SK-N-MC (cell line): ENCODE measurements at regions not wholly inside any gene's neighbourhood (a gene's known extent, or its start where the extent isn't known, plus 50 kb on each side); places are given as distances from the start of the nearest gene placed in this dataset.
A peak's percentile ranks its signal among the peaks of the same experiment; 100 is the strongest.

Experiments used
- DNase-seq: peaks from one replicate; pipeline ENCODE4 v3.0.0-alpha.2; 2011; ENCODE audit warnings: low read depth, low spot score
- H3K27ac ChIP-seq: fragments of 200-600 bp; sonication (generic); 2 replicates; pipeline ENCODE4 v1.5.1; 2016; ENCODE audit warnings: mixed run types
- H3K36me3 ChIP-seq: fragments of 200-600 bp; sonication (generic); 2 replicates; pipeline ENCODE4 v1.6.1; 2017; ENCODE audit warnings: antibody characterized with exemption, low read length, mixed read lengths; ENCODE audit not compliant: insufficient read depth
- H3K4me3 ChIP-seq: fragments of 200-600 bp; sonication (generic); 2 replicates; pipeline ENCODE4 v1.5.1; 2016
- H3K9ac ChIP-seq: fragments of 200-600 bp; sonication (generic); 2 replicates; pipeline ENCODE4 v1.8.0; 2017; ENCODE audit warnings: mixed run types, mixed read lengths; ENCODE audit not compliant: insufficient read length
- H3K9me3 ChIP-seq: fragments of 200-600 bp; sonication (generic); 2 replicates; pipeline ENCODE4 v1.6.1; 2017; ENCODE audit warnings: low read depth, mild to moderate bottlenecking, antibody characterized with exemption, low read length, moderate library complexity, mixed read lengths
- EZH2 ChIP-seq: fragments of 200-600 bp; sonication (generic); IDR thresholded peaks from one replicate; pipeline ENCODE4 v1.6.1; 2017; ENCODE audit warnings: antibody characterized with exemption
- FOXP2 ChIP-seq: optimal IDR thresholded peaks from 2 replicates; pipeline ENCODE3; 2011; ENCODE audit warnings: mild to moderate bottlenecking, moderate library complexity; ENCODE audit not compliant: insufficient read depth; ENCODE audit errors: extremely low read length, control extremely low read depth
- POLR2AphosphoS5 ChIP-seq: IDR thresholded peaks from 2 replicates; pipeline ENCODE4 v1.6.1; 2012; ENCODE audit warnings: mild to moderate bottlenecking, low read depth, low read length, borderline replicate concordance

GRCh38 chr2:213225866-213226265 is 58.4 kb upstream of the SPAG16 start:
- TF ChIP-seq EZH2 (no peak), POLR2AphosphoS5 (no peak), FOXP2 (no peak)
- Histone ChIP-seq H3K9ac (no peak overlapping the region), H3K9me3 (no peaks in the 10 kb centered on the region), H3K36me3 (no peaks in the 10 kb centered on the region), H3K4me3 (no peak overlapping the region), H3K27ac (no peak overlapping the region)
- no peak for DNase-seq

GRCh38 chr2:213227458-213227857 is 56.8 kb upstream of the SPAG16 start:
- TF ChIP-seq EZH2 (no peak), POLR2AphosphoS5 (no peak), FOXP2 (no peak)
- H3K27ac ChIP-seq, result no peak overlapping the region
- no peaks in the 10 kb centered on the region for H3K36me3 ChIP-seq
- DNase-seq, result no peak
- no peak overlapping the region for H3K4me3 ChIP-seq
- H3K9ac ChIP-seq, result no peak overlapping the region
- no peaks in the 10 kb centered on the region for H3K9me3 ChIP-seq

- TF ChIP-seq FOXP2 (no peak), EZH2 (no peak), POLR2AphosphoS5 (no peak)
These were observed 55.6 kb upstream of the SPAG16 start for GRCh38 chr2:213228638-213229037.

GRCh38 chr2:213229814-213230213 is 54.5 kb upstream of the SPAG16 start:
- H3K9ac ChIP-seq, result no peak overlapping the region
- no peak for TF ChIP-seq POLR2AphosphoS5
- no peak overlapping the region for H3K27ac ChIP-seq
- H3K36me3 ChIP-seq, result no peaks in the 10 kb centered on the region
- DNase-seq, result no peak
- H3K4me3 ChIP-seq, result no peak overlapping the region
- no peaks in the 10 kb centered on the region for H3K9me3 ChIP-seq

More at GRCh38 chr2:213228638-213229037, 55.6 kb upstream of the SPAG16 start:
- no peak overlapping the region for H3K27ac ChIP-seq
- H3K36me3 ChIP-seq, result no peaks in the 10 kb centered on the region
- no peak overlapping the region for H3K9ac ChIP-seq
- no peak overlapping the region for H3K4me3 ChIP-seq
- H3K9me3 ChIP-seq, result no peaks in the 10 kb centered on the region
- DNase-seq, result no peak

- DNase-seq, result no peak
- TF ChIP-seq POLR2AphosphoS5 (no peak), FOXP2 (no peak), EZH2 (no peak)
- Histone ChIP-seq H3K36me3 (no peaks in the 10 kb centered on the region), H3K9ac (no peak overlapping the region), H3K9me3 (no peaks in the 10 kb centered on the region), H3K4me3 (no peak overlapping the region), H3K27ac (no peak overlapping the region)
These were observed 52.3 kb upstream of the SPAG16 start for GRCh38 chr2:213231966-213232365.

GRCh38 chr2:213232649-213233437 is 51.4 kb upstream of the SPAG16 start:
- DNase-seq, result no peak
- TF ChIP-seq FOXP2, result no peak
- no peak for TF ChIP-seq EZH2
- no peak for TF ChIP-seq POLR2AphosphoS5
- no peaks in the 10 kb centered on the region for H3K9me3 ChIP-seq
- H3K9ac ChIP-seq, result no peak overlapping the region
- H3K36me3 ChIP-seq, result no peaks in the 10 kb centered on the region
- no peak overlapping the region for H3K27ac ChIP-seq
- peak overlapping the region; percentile 63 for H3K4me3 ChIP-seq

GRCh38 chr2:213233438-213234330 is 50.6 kb upstream of the SPAG16 start:
- no peak for DNase-seq
- Histone ChIP-seq H3K27ac (no peak overlapping the region), H3K36me3 (no peaks in the 10 kb centered on the region), H3K4me3 (peak overlapping the region; percentile 63), H3K9me3 (no peaks in the 10 kb centered on the region), H3K9ac (no peak overlapping the region)
- no peak for TF ChIP-seq POLR2AphosphoS5
- no peak for TF ChIP-seq FOXP2
- no peak for TF ChIP-seq EZH2
